MCF 10A (cell line): ENCODE measurements at regions not wholly inside any gene's neighbourhood (a gene's known extent, or its start where the extent isn't known, plus 50 kb on each side); places are given as distances from the start of the nearest gene placed in this dataset.

Source experiments
- BruUV-seq: library from RNA; stranded (reverse); fragments of 400-500 nt; replicated peaks from 2 replicates; lab custom pipeline; 2021; lab: Mats Ljungman, UMichigan
- CTCF ChIA-PET: fragments of 300-600 bp; sonication (Branson Sonifier 250); formaldehyde crosslinking; extraction: SDS; loops from one replicate; lab custom pipeline; 2021; ENCODE audit warnings: antibody characterized with exemption, inconsistent platforms; lab: Yijun Ruan, JAX
- POLR2A ChIA-PET: fragments of 300-600, 350-650 bp; sonication (Branson Sonifier 250); formaldehyde crosslinking; extraction: SDS; loops from one replicate; lab custom pipeline; 2020; ENCODE audit warnings: antibody characterized with exemption, inconsistent platforms; lab: Yijun Ruan, JAX
- DNase-seq: peaks from one replicate; pipeline ENCODE4 v3.0.0-alpha.2; 2018; ENCODE audit not compliant: unreplicated experiment
- H3K27ac Mint-ChIP-seq: one replicate; pipeline ENCODE4 v1.8.0; 2022; ENCODE audit warnings: mild to moderate bottlenecking, low read depth, mixed read lengths; ENCODE audit not compliant: unreplicated experiment
- H3K27me3 Mint-ChIP-seq: one replicate; pipeline ENCODE4 v1.8.0; 2022; ENCODE audit warnings: mixed read lengths; ENCODE audit not compliant: insufficient read depth, unreplicated experiment
- H3K36me3 Mint-ChIP-seq: one replicate; pipeline ENCODE4 v1.8.0; 2022; ENCODE audit warnings: mild to moderate bottlenecking, moderate library complexity, mixed read lengths; ENCODE audit not compliant: insufficient read depth, unreplicated experiment
- H3K4me1 Mint-ChIP-seq: one replicate; pipeline ENCODE4 v1.8.0; 2022; ENCODE audit warnings: mixed read lengths; ENCODE audit not compliant: insufficient read depth, unreplicated experiment
- H3K4me3 Mint-ChIP-seq: one replicate; pipeline ENCODE4 v1.8.0; 2022; ENCODE audit warnings: mild to moderate bottlenecking, moderate library complexity, mixed read lengths; ENCODE audit not compliant: unreplicated experiment
- H3K9me3 Mint-ChIP-seq: one replicate; pipeline ENCODE4 v1.8.0; 2022; ENCODE audit warnings: mixed read lengths; ENCODE audit not compliant: unreplicated experiment
- CTCF ChIP-seq: fragments of 200-600 bp; IDR thresholded peaks from one replicate; pipeline ENCODE4 v1.8.0; 2022; ENCODE audit warnings: antibody characterized with exemption, mild to moderate bottlenecking; ENCODE audit not compliant: unreplicated experiment
- intact Hi-C: fragments of 100-400 bp; cut with micrococcal nuclease; formaldehyde crosslinking; loops from 2 replicates; pipeline ENCODE4 v1.14.1; 2022

GRCh38 chr20:4086771-4087687 is 61.6 kb upstream of the SMOX start:
- no TSS peak for BruUV-seq
- ChIA-PET POLR2A (interaction anchor here (0.5 to 1.0 kb wide), 2 partner anchors 49 to 144 kb away, joined by 3 read pairs; no protein-coding TSS in a partner anchor), CTCF (interaction anchor here (0.5 to 6.8 kb wide), 11 partner anchors 11 to 222 kb away, joined by 3 to 81 read pairs (median 7); partner anchors contain the start of gene RNF24)
- no peak overlapping the region for H3K27ac Mint-ChIP-seq
- H3K4me1 Mint-ChIP-seq: peaks cover 20% of the 10 kb centered on the region
- peaks cover 7% of the 10 kb centered on the region for H3K9me3 Mint-ChIP-seq
- DNase-seq: no peak
- no peaks in the 10 kb centered on the region for H3K27me3 Mint-ChIP-seq
- TF ChIP-seq CTCF: no peak
- intact Hi-C loops: no loop called here
- no peak overlapping the region for H3K4me3 Mint-ChIP-seq
- H3K36me3 Mint-ChIP-seq: no peaks in the 10 kb centered on the region

GRCh38 chr20:4084721-4085120 is 63.9 kb upstream of the SMOX start:
- Mint-ChIP-seq H3K4me3 (no peak overlapping the region), H3K27me3 (no peaks in the 10 kb centered on the region), H3K4me1 (peaks cover 15% of the 10 kb centered on the region), H3K36me3 (no peaks in the 10 kb centered on the region), H3K27ac (no peak overlapping the region), H3K9me3 (peaks cover 13% of the 10 kb centered on the region)
- BruUV-seq: no TSS peak
- TF ChIP-seq CTCF: no peak
- intact Hi-C loops: loop anchor here (1.0 kb wide), 3 partner anchors 70 to 408 kb away; no protein-coding TSS in a partner anchor
- no peak for DNase-seq
- ChIA-PET POLR2A (interaction anchor here (0.9 to 3.0 kb wide), 14 partner anchors 8 to 194 kb away, joined by 3 to 26 read pairs (median 4); partner anchors contain the start of gene RNF24), CTCF (interaction anchor here (0.6 to 6.8 kb wide), 33 partner anchors 8 to 222 kb away, joined by 3 to 81 read pairs (median 6); partner anchors contain the start of gene RNF24)

- no peak for TF ChIP-seq CTCF
- no peak overlapping the region for H3K27ac Mint-ChIP-seq
- no peaks in the 10 kb centered on the region for H3K36me3 Mint-ChIP-seq
- H3K4me1 Mint-ChIP-seq: peaks cover 15% of the 10 kb centered on the region
- no peak for DNase-seq
- BruUV-seq: no TSS peak
- no peak overlapping the region for H3K4me3 Mint-ChIP-seq
- intact Hi-C loops: no loop called here
- peaks cover 13% of the 10 kb centered on the region for H3K9me3 Mint-ChIP-seq
- ChIA-PET POLR2A (interaction anchor here (1.1 to 3.0 kb wide), 7 partner anchors 9 to 154 kb away, joined by 3 to 26 read pairs (median 5); partner anchors contain the start of gene RNF24), CTCF (interaction anchor here (0.6 to 6.8 kb wide), 22 partner anchors 8 to 186 kb away, joined by 3 to 81 read pairs (median 6); partner anchors contain the start of gene RNF24)
- no peaks in the 10 kb centered on the region for H3K27me3 Mint-ChIP-seq
These were observed 64.5 kb upstream of the SMOX start for GRCh38 chr20:4084096-4084495.
